GM21390 (cell line): ENCODE measurements at regions not wholly inside any gene's neighbourhood (a gene's known extent, or its start where the extent isn't known, plus 50 kb on each side); places are given as distances from the start of the nearest gene placed in this dataset.

Experiments
- ATAC-seq: cut with Tn5 transposase; IDR thresholded peaks from one replicate; pipeline ENCODE4 v1.9.1; 2021; ENCODE audit not compliant: unreplicated experiment

- ATAC-seq, result no peak
These were observed 915.3 kb upstream of the SLITRK6 start for GRCh38 chr13:86714495-86714894.

DNA sequence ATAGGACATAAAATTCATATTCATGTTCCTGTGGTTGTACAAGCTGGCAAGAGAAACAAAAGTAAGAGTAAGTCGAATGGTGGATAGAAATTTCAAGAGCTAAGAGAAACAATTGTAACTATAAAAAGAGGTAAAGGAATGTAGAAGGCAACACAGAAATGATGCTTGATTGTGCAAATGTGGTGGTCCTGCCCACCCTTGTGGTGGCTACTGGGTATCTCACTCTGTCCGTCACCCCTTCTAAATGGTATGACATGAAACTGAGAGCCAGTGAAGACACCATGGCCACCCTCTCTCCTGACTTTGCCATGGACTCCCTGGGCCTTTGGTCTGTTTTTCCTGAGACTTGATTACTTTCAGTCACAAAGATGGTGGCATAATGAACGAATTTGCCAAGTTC is 925.9 kb upstream of the SLITRK6 start:
- no peak for ATAC-seq

- no peak for ATAC-seq
These were observed 930.0 kb upstream of the SLITRK6 start for GRCh38 chr13:86729206-86729605.

- ATAC-seq, result no peak
These were observed 932.8 kb upstream of the SLITRK6 start for GRCh38 chr13:86731987-86732386.

DNA sequence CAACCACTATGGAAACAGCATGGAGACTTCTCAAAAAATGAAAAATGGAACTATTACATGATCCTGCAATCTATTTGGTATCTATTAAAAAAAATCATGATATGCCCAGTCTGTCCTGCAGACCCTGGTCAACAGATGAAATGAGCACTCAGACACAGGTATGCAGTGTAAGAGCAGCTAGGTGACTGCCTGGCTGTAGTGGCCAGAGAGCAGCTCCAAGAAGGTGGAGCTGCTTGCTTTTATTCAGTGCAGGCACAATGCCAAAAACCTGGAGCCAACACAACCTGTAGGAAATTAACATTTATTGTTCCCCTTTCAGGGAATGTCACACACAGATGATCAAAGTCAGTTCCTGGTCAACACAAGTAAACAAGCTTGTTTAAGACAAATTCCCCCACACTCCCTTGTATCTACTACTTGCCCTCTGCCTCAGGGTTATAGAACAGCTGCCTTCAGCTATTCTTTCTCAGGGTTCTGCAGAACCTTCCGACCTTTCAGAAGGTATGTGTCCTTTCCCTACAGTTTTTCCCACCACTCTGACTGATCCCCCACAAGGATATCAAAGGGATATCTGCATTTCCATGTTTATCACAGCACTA is 933.7 kb upstream of the SLITRK5 start:
- no peak for ATAC-seq

- ATAC-seq, result no peak
These were observed 929.3 kb upstream of the SLITRK5 start for GRCh38 chr13:86741762-86742285.

- ATAC-seq, result no peak
These were observed 913.8 kb upstream of the SLITRK5 start for GRCh38 chr13:86757236-86757978.

DNA sequence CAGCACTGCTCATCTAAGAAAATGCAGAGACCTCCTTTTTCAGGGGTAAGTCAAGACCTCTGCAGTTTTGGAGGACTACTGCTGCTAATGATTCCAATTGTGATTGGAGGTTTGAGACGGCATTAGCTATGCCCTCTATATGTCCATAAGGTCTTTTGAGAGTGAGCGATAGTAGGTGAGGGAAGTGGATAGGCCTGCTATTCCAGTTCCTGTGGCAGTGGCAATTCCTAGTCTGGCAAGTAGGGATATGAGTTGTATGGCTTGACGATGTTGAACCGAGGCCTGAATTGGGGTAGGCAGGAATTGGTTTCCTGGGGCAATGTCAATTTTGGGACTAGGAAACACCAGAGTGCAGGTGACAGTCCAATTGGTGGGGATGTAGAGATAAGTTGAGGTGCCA is 913.1 kb upstream of the SLITRK5 start:
- ATAC-seq, result no peak

DNA sequence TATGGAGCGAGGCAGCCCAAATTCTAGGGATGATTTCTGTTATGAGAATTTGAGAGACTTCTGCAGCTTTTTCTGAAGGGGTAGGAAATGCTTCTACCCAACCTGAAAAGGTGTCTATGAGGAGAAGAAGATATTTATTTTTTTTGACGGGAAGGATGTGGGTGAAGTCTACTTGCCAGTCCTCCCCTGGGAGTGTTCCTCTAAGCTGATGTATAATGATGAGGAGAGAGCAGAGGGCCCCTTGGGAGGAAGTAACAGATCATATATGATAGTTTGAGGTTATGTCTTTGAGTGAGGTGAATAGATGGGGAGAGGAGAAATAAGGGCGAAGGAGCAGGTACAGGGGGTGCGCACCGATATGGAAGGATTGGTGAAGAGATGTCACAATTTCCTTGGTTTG is 910.6 kb upstream of the SLITRK5 start:
- ATAC-seq, result no peak

DNA sequence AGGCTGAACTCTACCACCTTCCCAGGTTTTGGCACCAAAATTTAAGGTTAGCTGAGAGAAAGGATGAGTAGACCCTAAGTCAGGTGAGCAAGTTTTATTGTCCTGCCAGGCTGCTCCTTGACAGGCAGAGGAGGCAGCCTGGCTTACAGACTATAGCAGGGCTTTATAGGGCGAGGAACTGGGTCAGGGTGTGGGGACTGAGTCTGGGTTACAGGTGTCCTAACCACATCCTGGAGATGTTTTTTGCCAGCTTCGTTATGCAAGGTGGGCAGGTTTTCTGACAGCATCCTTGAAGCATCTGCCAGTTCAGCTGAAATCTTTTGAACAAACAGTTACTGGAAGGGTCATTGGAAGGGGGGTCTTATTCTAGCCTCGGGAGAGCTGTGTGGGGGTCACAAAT is 905.7 kb upstream of the SLITRK5 start:
- ATAC-seq, result no peak

GRCh38 chr13:86788616-86789015 is 882.6 kb upstream of the SLITRK5 start:
- ATAC-seq, result no peak

GRCh38 chr13:86792153-86792651 is 879.0 kb upstream of the SLITRK5 start:
- no peak for ATAC-seq

GRCh38 chr13:86795858-86796257 is 875.3 kb upstream of the SLITRK5 start:
- no peak for ATAC-seq

GRCh38 chr13:86810361-86810760 is 860.8 kb upstream of the SLITRK5 start:
- no peak for ATAC-seq

- ATAC-seq, result no peak
These were observed 858.0 kb upstream of the SLITRK5 start for GRCh38 chr13:86813198-86813597.

DNA sequence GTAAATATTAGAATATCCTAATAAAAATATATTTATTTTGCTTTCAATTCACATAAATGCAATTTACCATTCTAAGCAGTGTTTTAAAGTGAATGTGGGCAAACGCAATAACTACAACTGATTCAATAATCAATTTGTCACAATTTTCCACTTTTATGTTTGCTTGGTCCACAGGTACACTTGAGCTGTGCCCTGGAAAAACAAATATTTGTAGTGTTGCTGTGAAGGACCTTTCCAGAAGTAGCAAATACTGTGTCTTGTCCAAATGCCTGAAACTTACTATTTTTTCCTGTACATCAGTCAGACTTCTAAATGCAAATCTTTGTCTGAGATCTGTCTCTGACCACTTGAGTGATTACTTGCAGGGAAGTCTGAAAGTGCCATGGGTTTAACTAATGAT is 845.8 kb upstream of the SLITRK5 start:
- ATAC-seq, result no peak

DNA sequence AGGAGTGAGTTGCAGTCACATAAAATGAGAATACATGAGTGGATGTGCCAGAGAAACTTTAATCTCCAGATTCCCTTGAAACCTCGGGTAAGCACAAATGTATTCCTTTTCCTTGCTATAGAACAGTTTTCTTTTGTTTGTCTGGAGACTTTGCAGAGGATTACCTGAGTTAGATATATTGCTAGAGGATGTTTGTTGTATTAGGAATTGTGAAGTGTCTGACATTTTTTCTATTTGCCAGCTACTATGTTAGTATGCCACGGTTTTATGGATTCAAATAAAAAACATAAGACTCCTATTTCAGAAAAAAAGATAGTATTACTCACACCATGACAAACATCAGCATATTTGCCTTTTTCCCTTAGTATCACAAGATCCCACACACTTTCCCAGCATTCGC is 844.9 kb upstream of the SLITRK5 start:
- no peak for ATAC-seq

DNA sequence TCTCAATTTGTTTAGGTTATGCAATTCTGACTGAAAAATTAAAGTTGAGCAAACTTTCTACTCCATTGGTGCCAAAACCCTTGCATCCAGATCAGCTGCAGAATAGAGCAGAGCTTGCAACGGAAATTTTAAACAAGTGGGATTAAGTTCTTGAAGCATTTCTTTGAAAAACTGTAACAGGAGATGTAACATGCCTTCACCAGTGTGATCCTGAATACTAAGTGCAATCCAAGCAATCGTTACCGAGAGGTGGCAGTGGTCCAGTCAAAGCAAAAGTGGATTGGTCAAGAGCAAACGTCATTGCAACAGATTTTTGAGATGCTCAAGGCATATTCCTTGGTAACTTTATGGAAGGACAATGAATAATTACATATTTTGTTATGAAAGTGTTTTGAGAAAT is 841.1 kb upstream of the SLITRK5 start:
- ATAC-seq, result no peak

DNA sequence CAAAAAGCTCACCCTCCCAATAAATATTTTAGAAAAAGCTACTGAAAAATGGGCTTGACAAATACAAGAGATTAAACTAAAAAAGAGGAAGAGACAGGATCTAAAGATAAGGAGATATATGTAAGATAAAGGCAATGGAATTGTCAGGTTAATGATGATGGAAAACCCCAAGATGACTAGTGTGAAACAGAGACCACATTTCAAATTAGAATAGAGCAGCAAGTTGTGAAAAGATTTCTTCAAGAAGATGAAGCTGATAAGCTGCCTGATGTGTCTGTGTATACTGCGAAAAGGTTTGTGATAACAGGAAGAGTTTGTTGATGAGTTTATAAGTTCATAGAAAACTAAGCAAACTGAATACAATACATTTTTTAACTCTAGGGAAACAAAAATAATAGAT is 840.1 kb upstream of the SLITRK5 start:
- no peak for ATAC-seq

DNA sequence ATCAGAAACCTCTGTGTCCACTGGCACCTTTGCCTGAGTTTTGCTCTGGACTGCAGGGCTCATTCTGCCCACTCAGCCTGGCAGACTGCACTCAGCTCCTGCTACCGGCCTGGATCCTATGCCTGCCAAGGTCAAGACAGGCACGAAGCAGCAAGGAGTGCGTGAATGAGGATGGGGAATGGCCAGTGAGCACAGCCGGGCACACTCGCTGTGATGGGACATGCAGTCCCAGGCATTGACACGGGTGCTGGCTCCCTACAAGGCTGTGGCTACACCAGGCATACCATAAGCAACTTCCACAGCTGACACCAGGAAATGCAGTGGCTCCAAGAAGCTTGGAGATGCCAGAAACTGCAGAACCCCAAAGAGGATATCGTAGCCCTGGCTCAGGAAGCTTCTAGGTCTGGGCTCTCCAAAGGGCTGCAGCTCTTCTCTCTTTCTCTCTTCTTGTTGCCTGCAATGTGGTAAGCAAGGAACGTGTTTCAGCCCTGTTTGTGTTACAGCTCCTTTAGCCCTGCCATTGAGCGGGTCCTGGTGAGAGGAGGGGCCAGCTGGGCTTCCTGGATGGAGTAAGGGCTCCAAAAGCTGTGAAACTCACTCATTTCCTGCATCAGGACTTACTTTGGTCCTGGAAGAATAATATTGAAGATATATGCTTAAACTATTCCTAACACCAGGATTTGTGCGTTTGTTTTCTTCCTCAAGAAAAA is 832.6 kb upstream of the SLITRK5 start:
- ATAC-seq, result no peak

- ATAC-seq, result no peak
These were observed 832.0 kb upstream of the SLITRK5 start for GRCh38 chr13:86839221-86839620.
